OCI-LY7 (cell line): ENCODE measurements at regions not wholly inside any gene's neighbourhood (a gene's known extent, or its start where the extent isn't known, plus 50 kb on each side); places are given as distances from the start of the nearest gene placed in this dataset.

Source experiments
- BruUV-seq: library from RNA; stranded (reverse); fragments of 400-500 nt; replicated peaks from 2 replicates; lab custom pipeline; 2021; lab: Mats Ljungman, UMichigan
- CTCF ChIA-PET: fragments of 300-600 bp; sonication (Branson Sonifier 250); formaldehyde crosslinking; loops from one replicate; lab custom pipeline; 2022; ENCODE audit warnings: antibody characterized with exemption; ENCODE audit not compliant: unreplicated experiment; lab: Charles Lee
- POLR2A ChIA-PET: fragments of 300-600 bp; sonication (Branson Sonifier 250); formaldehyde crosslinking; loops from one replicate; lab custom pipeline; 2022; ENCODE audit warnings: antibody characterized with exemption; lab: Charles Lee
- DNase-seq: peaks from one replicate; pipeline ENCODE4 v3.0.0-alpha.2; 2015; ENCODE audit warnings: low spot score
- H2AFZ ChIP-seq: fragments of 200-600 bp; sonication (generic), shearing (Covaris generic); 2 replicates; pipeline ENCODE4 v1.6.1; 2014; ENCODE audit warnings: mild to moderate bottlenecking, antibody characterized with exemption, low read length, moderate library complexity
- H3K27ac ChIP-seq: fragments of 200-600 bp; sonication (generic); 2 replicates; pipeline ENCODE4 v1.5.1; 2014; ENCODE audit warnings: mixed run types, low read depth, mild to moderate bottlenecking, moderate library complexity, low read length, inconsistent platforms; ENCODE audit not compliant: poor library complexity, severe bottlenecking
- H3K36me3 ChIP-seq: fragments of 200-600 bp; sonication (generic); 2 replicates; pipeline ENCODE4 v1.6.1; 2014; ENCODE audit warnings: mild to moderate bottlenecking, antibody characterized with exemption, low read length, moderate library complexity, mixed read lengths; ENCODE audit not compliant: insufficient read depth
- H3K4me1 ChIP-seq: fragments of 200-600 bp; sonication (generic); 2 replicates; pipeline ENCODE4 v1.5.1; 2014; ENCODE audit warnings: mild to moderate bottlenecking, low read length; ENCODE audit not compliant: insufficient read depth, poor library complexity, severe bottlenecking
- H3K4me2 ChIP-seq: fragments of 200-600 bp; sonication (generic); 2 replicates; pipeline ENCODE4 v1.6.1; 2014; ENCODE audit warnings: mild to moderate bottlenecking, low read length
- H3K4me3 ChIP-seq: fragments of 200-600 bp; sonication (generic); 2 replicates; pipeline ENCODE4 v1.5.1; 2014; ENCODE audit warnings: mild to moderate bottlenecking, low read depth, low read length; ENCODE audit not compliant: poor library complexity, severe bottlenecking
- H3K79me2 ChIP-seq: fragments of 200-600 bp; sonication (generic); 2 replicates; pipeline ENCODE4 v1.6.1; 2016; ENCODE audit warnings: low read depth, mild to moderate bottlenecking, low read length, moderate library complexity, mixed read lengths; ENCODE audit not compliant: insufficient read depth
- H3K9me2 ChIP-seq: fragments of 200-600 bp; sonication (generic); 2 replicates; pipeline ENCODE4 v1.6.1; 2016; ENCODE audit warnings: mild to moderate bottlenecking, low read length, mixed read lengths; ENCODE audit not compliant: insufficient read depth
- H3K9me3 ChIP-seq: fragments of 200-600 bp; sonication (generic); 2 replicates; pipeline ENCODE4 v1.6.1; 2014; ENCODE audit warnings: mild to moderate bottlenecking, mixed run types, low read length, mixed read lengths
- H4K20me1 ChIP-seq: fragments of 200-600 bp; sonication (generic); 2 replicates; pipeline ENCODE4 v1.6.1; 2014; ENCODE audit warnings: mild to moderate bottlenecking, antibody characterized with exemption, low read length, moderate library complexity, mixed read lengths; ENCODE audit not compliant: insufficient read depth
- CTCF ChIP-seq: fragments of 200-600 bp; sonication (generic); conservative IDR thresholded peaks from 2 replicates; pipeline ENCODE4 v1.5.1; 2014; ENCODE audit warnings: mild to moderate bottlenecking, antibody characterized with exemption, low read length, moderate library complexity, mixed read lengths
- EZH2phosphoT487 ChIP-seq: fragments of 200-600 bp; sonication (generic); IDR thresholded peaks from 2 replicates; pipeline ENCODE4 v1.6.1; 2018; ENCODE audit warnings: low read depth, borderline replicate concordance, mild to moderate bottlenecking, mixed run types, antibody characterized with exemption, low read length, moderate library complexity, mixed read lengths
- intact Hi-C: fragments of 100-400 bp; cut with micrococcal nuclease; formaldehyde crosslinking; loops from one replicate; pipeline ENCODE4 v1.10.0; 2022; ENCODE audit not compliant: unreplicated experiment

DNA sequence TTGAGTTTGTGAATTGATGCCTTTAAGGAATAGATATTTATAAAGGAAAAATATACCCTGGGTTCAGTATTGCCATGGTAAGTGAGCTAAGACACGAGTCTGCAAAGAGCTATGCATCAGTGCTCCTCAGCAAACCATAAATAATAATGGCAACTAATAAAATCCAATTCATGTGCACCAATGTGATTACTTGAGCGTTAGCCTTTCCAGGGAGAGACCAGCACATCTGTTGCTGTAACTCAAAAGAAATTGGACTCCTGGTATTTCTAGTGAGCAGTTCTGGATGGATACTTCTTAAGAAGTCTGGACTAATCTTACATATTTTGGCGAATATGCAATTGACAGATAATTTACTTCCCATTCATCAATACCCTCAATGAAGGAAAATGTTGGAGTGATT is 373.3 kb downstream of the ARHGEF28 start:
- TF ChIP-seq CTCF: no peak
- no peak for TF ChIP-seq EZH2phosphoT487
- no peaks in the 10 kb centered on the region for H4K20me1 ChIP-seq
- H3K36me3 ChIP-seq: no peaks in the 10 kb centered on the region
- POLR2A ChIA-PET: interaction anchor here (0.6 kb wide), 2 partner anchors 12 to 35 kb away, joined by 3 read pairs; no protein-coding TSS in a partner anchor
- H3K27ac ChIP-seq: no peak overlapping the region
- CTCF ChIA-PET: no interaction called here
- no peak overlapping the region for H3K4me3 ChIP-seq
- H3K4me1 ChIP-seq: no peaks in the 10 kb centered on the region
- intact Hi-C loops: no loop called here
- no peaks in the 10 kb centered on the region for H3K9me2 ChIP-seq
- H3K4me2 ChIP-seq: no peak overlapping the region
- no peaks in the 10 kb centered on the region for H3K9me3 ChIP-seq
- H2AFZ ChIP-seq: no peak overlapping the region
- H3K79me2 ChIP-seq: no peaks in the 10 kb centered on the region
- no TSS peak for BruUV-seq
- DNase-seq: no peak

DNA sequence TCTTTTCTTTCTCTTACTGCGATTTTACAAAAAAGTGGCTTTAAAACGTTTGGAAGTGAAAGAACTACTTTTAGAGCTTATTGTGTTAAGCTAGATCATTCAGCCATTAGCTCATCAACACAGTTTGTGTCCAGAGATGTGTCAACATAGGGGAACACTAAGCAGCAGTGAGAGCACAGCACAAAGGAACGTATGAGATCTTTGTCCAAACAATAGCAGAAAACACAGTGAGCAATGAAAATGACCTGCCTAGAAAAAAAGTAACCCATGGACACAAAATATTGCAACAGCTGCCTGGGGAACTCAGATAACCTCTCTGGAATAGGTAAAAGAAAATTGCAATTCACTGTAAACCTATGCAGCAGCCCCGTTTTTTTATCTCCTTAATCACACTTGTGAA is 372.5 kb downstream of the ARHGEF28 start:
- ChIA-PET CTCF (no interaction called here), POLR2A (interaction anchor here (0.6 to 0.8 kb wide), 2 partner anchors 11 kb away, joined by 3 read pairs; no protein-coding TSS in a partner anchor)
- Histone ChIP-seq H3K4me1 (no peaks in the 10 kb centered on the region), H3K4me2 (no peak overlapping the region), H3K36me3 (no peaks in the 10 kb centered on the region), H3K79me2 (no peaks in the 10 kb centered on the region), H3K27ac (no peak overlapping the region), H3K9me2 (no peaks in the 10 kb centered on the region), H3K4me3 (no peak overlapping the region), H4K20me1 (no peaks in the 10 kb centered on the region), H2AFZ (no peak overlapping the region), H3K9me3 (no peaks in the 10 kb centered on the region)
- no TSS peak for BruUV-seq
- intact Hi-C loops: no loop called here
- TF ChIP-seq CTCF (no peak), EZH2phosphoT487 (no peak)
- no peak for DNase-seq

DNA sequence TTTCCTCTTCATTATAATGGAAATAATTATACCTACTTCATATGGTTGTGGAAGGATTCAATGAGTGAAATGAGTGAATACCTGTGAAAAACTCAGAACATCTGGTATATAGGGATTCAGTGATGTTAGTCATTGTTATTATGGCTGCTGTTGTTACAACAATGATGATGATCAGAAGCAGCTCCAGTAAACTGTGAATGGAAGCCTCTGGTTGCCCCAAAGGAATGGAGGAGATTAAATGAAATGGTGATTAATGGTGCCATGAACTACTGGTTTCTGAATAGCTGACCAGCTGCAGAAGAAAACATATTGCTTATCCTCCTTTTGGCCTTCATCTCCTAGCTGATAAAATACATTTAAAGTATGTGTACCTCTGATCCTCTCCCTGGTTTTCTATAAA is 372.0 kb downstream of the ARHGEF28 start:
- Histone ChIP-seq H3K79me2 (no peaks in the 10 kb centered on the region), H3K9me3 (no peaks in the 10 kb centered on the region), H3K4me1 (no peaks in the 10 kb centered on the region), H3K9me2 (no peaks in the 10 kb centered on the region), H4K20me1 (no peaks in the 10 kb centered on the region), H3K4me3 (no peak overlapping the region), H3K4me2 (no peak overlapping the region), H2AFZ (no peak overlapping the region), H3K27ac (no peak overlapping the region), H3K36me3 (no peaks in the 10 kb centered on the region)
- intact Hi-C loops: no loop called here
- no peak for TF ChIP-seq EZH2phosphoT487
- TF ChIP-seq CTCF: no peak
- BruUV-seq: no TSS peak
- no peak for DNase-seq
- ChIA-PET POLR2A (interaction anchor here (0.8 kb wide), 1 partner anchor 11 kb away, joined by 3 read pairs; no protein-coding TSS in a partner anchor), CTCF (no interaction called here)
